ENCODE measurements at regions not wholly inside any gene's neighbourhood (a gene's known extent, or its start where the extent isn't known, plus 50 kb on each side); places are given as distances from the start of the nearest gene placed in this dataset.

- TF ChIP-seq, protein P1, sequence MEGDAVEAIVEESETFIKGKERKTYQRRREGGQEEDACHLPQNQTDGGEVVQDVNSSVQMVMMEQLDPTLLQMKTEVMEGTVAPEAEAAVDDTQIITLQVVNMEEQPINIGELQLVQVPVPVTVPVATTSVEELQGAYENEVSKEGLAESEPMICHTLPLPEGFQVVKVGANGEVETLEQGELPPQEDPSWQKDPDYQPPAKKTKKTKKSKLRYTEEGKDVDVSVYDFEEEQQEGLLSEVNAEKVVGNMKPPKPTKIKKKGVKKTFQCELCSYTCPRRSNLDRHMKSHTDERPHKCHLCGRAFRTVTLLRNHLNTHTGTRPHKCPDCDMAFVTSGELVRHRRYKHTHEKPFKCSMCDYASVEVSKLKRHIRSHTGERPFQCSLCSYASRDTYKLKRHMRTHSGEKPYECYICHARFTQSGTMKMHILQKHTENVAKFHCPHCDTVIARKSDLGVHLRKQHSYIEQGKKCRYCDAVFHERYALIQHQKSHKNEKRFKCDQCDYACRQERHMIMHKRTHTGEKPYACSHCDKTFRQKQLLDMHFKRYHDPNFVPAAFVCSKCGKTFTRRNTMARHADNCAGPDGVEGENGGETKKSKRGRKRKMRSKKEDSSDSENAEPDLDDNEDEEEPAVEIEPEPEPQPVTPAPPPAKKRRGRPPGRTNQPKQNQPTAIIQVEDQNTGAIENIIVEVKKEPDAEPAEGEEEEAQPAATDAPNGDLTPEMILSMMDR (IDR thresholded peaks at IDR 0.05; ENCODE audit: low read depth, low read length) = no peak
- no peak for DNase-seq (ENCODE audit: low read depth in 2 of 2)
- H3K4me3 ChIP-seq (replicated peaks in 1 of 2; ENCODE audit: low read depth in 2 of 2, low read length in 2 of 2) = no peak overlapping the region
Observed at GRCh38 chr7:132690174-132690573, 113.9 kb upstream of the PLXNA4 start.

GRCh38 chr7:132687981-132688383 lies 111.7 kb upstream of the PLXNA4 start:
- no peak for DNase-seq (ENCODE audit: low read depth in 2 of 2)
- TF ChIP-seq, protein P1 (IDR thresholded peaks at IDR 0.05; ENCODE audit: low read depth, low read length) = no peak
- H3K4me3 ChIP-seq (replicated peaks in 1 of 2; ENCODE audit: low read depth in 2 of 2, low read length in 2 of 2) = no peak overlapping the region

GRCh38 chr7:132687016-132687415 lies 110.7 kb upstream of the PLXNA4 start:
- no peak for DNase-seq (ENCODE audit: low read depth in 2 of 2)
- TF ChIP-seq, protein P1 (IDR thresholded peaks at IDR 0.05; ENCODE audit: low read depth, low read length) = no peak
- H3K4me3 ChIP-seq (replicated peaks in 1 of 2; ENCODE audit: low read depth in 2 of 2, low read length in 2 of 2) = no peak overlapping the region

DNA sequence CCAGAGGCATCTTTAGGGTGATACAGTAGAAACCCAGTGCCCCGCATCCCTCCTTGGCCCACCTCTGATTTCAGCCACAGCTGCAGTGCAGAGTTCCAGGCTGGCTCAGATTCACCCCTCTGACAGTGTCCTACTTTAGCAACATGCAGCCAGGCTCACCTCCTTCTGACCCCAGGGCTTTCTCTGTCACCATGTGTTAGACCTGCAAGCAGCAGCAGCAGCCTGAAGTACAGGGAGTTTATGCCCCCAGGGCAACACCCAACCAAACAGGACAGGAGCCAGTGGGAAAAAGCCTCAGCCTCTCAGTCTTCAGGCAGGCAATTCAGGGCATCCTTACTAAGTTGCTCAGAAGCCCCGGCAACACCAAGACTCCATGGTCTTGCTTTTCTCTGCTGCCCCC lies 109.0 kb upstream of the PLXNA4 start:
- TF ChIP-seq, protein P1 (IDR thresholded peaks at IDR 0.05; ENCODE audit: low read depth, low read length) = no peak
- DNase-seq (ENCODE audit: low read depth in 2 of 2) = no peak
- no peak overlapping the region for H3K4me3 ChIP-seq (replicated peaks in 1 of 2; ENCODE audit: low read depth in 2 of 2, low read length in 2 of 2)

DNA sequence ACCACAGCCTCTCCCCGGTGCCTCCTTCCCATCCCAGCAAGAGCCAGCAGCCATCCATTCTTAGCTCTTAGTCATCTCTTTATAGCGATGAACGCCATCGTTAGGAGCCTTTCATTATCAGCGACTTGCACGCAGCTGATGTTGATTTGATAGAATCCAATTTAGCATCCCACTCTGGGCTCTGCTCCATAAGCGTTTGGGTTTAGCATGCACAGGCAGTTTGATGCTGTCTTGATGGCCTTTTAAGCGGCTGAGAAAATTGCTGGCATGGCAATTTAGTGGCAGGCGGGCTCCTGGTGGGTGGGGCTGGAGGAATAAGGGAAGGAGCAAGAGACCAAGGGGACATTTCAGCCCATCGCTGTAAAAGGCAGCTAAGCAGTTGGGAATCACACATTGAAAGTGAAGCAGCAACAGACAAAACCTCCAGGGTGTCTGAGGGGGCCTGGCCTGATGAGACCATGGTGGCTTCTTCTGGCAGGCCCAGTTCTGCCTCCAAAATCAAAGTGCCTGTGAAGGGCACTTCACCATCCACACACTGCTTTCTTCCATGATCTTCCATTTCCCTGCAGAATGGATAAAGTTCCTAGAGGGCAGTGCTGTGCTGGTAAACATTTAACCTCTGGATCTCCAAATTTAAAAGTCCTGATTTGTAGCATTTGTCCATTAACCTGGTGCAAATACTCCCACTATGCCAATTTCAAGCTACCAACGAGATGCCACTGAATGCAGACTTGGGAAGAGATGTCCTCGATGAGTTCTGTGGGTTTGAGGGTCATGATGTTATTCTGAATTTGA lies 107.8 kb upstream of the PLXNA4 start:
- H3K4me3 ChIP-seq (replicated peaks in 1 of 2; ENCODE audit: low read depth in 2 of 2, low read length in 2 of 2) = no peak overlapping the region
- DNase-seq (ENCODE audit: low read depth in 2 of 2) = no peak
- TF ChIP-seq, protein P1 (IDR thresholded peaks at IDR 0.05; ENCODE audit: low read depth, low read length) = no peak

- TF ChIP-seq, protein P1 (IDR thresholded peaks at IDR 0.05; ENCODE audit: low read depth, low read length) = no peak
- DNase-seq (ENCODE audit: low read depth in 2 of 2) = no peak
- no peak overlapping the region for H3K4me3 ChIP-seq (replicated peaks in 1 of 2; ENCODE audit: low read depth in 2 of 2, low read length in 2 of 2)
Observed at GRCh38 chr7:132681951-132682350, 105.7 kb upstream of the PLXNA4 start.

GRCh38 chr7:132680590-132680989 lies 104.3 kb upstream of the PLXNA4 start:
- no peak overlapping the region for H3K4me3 ChIP-seq (replicated peaks in 1 of 2; ENCODE audit: low read depth in 2 of 2, low read length in 2 of 2)
- TF ChIP-seq, protein P1 (IDR thresholded peaks at IDR 0.05; ENCODE audit: low read depth, low read length) = no peak
- DNase-seq (ENCODE audit: low read depth in 2 of 2) = no peak
